ENCODE measurements at regions not wholly inside any gene's neighbourhood (a gene's known extent, or its start where the extent isn't known, plus 50 kb on each side); places are given as distances from the start of the nearest gene placed in this dataset.

DNA sequence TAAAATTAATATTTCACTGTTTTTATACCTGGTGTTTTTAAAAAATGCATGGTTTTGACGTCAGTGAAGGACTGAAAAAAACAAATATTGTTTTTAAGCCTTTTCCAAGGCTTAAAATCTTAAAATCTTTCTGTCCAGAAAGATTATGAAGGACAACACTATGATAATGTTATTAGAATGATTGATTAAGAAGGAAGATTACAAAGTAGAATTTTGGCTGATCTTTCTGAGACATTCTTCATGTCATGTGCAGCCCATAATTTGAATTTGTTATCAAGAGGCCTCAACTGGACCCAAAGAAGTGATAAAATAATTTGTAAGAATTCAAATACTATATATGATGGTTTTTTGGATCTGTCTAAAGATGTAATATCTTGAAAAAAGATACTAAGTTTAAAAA lies 584.4 kb upstream of the CXADR start:
- TF ChIP-seq POLR2A (IDR thresholded peaks at IDR 0.05; ENCODE audit: low read depth, low read length) (no peak), POLR2AphosphoS5 (IDR thresholded peaks at IDR 0.05; ENCODE audit: low read depth, low read length) (no peak)

Data from GM12892 (cell line).